MM.1S (cell line): ENCODE measurements at regions not wholly inside any gene's neighbourhood (a gene's known extent, or its start where the extent isn't known, plus 50 kb on each side); places are given as distances from the start of the nearest gene placed in this dataset.

Experiments used
- CTCF ChIP-seq: fragments of 300-600 bp; sonication (generic); IDR thresholded peaks from 2 replicates; pipeline ENCODE4 v1.5.1; 2016; ENCODE audit warnings: antibody characterized with exemption, low read length, mixed read lengths
- EZH2 ChIP-seq: fragments of 300-600 bp; sonication (generic); optimal IDR thresholded peaks from 2 replicates; pipeline ENCODE3; 2017; ENCODE audit warnings: low read depth, mild to moderate bottlenecking, antibody characterized with exemption, low read length, mixed read lengths
- EZH2phosphoT487 ChIP-seq: fragments of 300-600 bp; sonication (generic); IDR thresholded peaks from 2 replicates; pipeline ENCODE4 v1.6.1; 2018; ENCODE audit warnings: antibody characterized with exemption, low read length

GRCh38 chr10:57905010-57905409, 362.7 kb downstream of the IPMK start:
- no peak for TF ChIP-seq CTCF
- no peak for TF ChIP-seq EZH2
- no peak for TF ChIP-seq EZH2phosphoT487
